ENCODE measurements at regions not wholly inside any gene's neighbourhood (a gene's known extent, or its start where the extent isn't known, plus 50 kb on each side); places are given as distances from the start of the nearest gene placed in this dataset.
A peak's percentile ranks its signal among the peaks of the same experiment; 100 is the strongest.

- TF ChIP-seq CBX3 (IDR thresholded peaks at IDR 0.05; ENCODE audit: borderline replicate concordance, low read depth), result no peak
- TF ChIP-seq RCOR1 (conservative IDR thresholded peaks at IDR 0.05; ENCODE audit: low read depth, low read length), result peak; percentile 64; the same call in 1 of the 2 replicates
- peak in 1 of 2 experiments; percentile 57; a peak in 1 of 4 replicates for TF ChIP-seq ETV6 (conservative IDR thresholded peaks at IDR 0.05 in 1 of 2, IDR thresholded peaks at IDR 0.05 in 1 of 2; ENCODE audit: borderline replicate concordance in 1 of 2, low read depth in 1 of 2)
- peak; percentile 38; the same call in 1 of the 2 replicates for TF ChIP-seq RELB (IDR thresholded peaks at IDR 0.05; ENCODE audit: low read depth)
- TF ChIP-seq FOXM1 (IDR thresholded peaks at IDR 0.05; ENCODE audit: low read depth, low read length), result no peak
- TF ChIP-seq CREM (IDR thresholded peaks at IDR 0.05; ENCODE audit: low read depth), result peak; percentile 42; the same call in 1 of the 2 replicates
- peak in 1 of 2 experiments; percentile 58; a peak in 2 of 4 replicates for TF ChIP-seq BHLHE40 (IDR thresholded peaks at IDR 0.05; ENCODE audit: borderline replicate concordance in 1 of 2, low read depth in 2 of 2, low read length in 1 of 2)
- peak; percentile 71 for TF ChIP-seq EED (IDR thresholded peaks at IDR 0.05; ENCODE audit: low read depth)
- TF ChIP-seq MXI1 (IDR thresholded peaks at IDR 0.05; ENCODE audit: low read depth, low read length), result peak; percentile 81
- 0 out of 2 replicates have a peak, but pooled peaks have one; percentile 35 for TF ChIP-seq NKRF (conservative IDR thresholded peaks at IDR 0.05)
- no peak for TF ChIP-seq ZBTB40 (IDR thresholded peaks at IDR 0.05; ENCODE audit: borderline replicate concordance)
- TF ChIP-seq RFX5 (IDR thresholded peaks at IDR 0.05; ENCODE audit: low read depth, low read length), result no peak
- no peak for TF ChIP-seq E2F4 (IDR thresholded peaks at IDR 0.05; ENCODE audit: low read depth, low read length)
- TF ChIP-seq BCL3 (IDR thresholded peaks at IDR 0.05; ENCODE audit: borderline replicate concordance, insufficient read depth, low read depth, low read length, poor library complexity, severe bottlenecking), result peak; percentile 19
- no peak for TF ChIP-seq EGR1 (IDR thresholded peaks at IDR 0.05; ENCODE audit: borderline replicate concordance in 1 of 2, low read depth in 2 of 2, low read length in 2 of 2)
Measured at GRCh38 chr12:124480469-124481256, 86.7 kb downstream of the NCOR2 start (continued).

Measured in GM12878 (cell line).